ENCODE measurements at regions not wholly inside any gene's neighbourhood (a gene's known extent, or its start where the extent isn't known, plus 50 kb on each side); places are given as distances from the start of the nearest gene placed in this dataset.

DNA sequence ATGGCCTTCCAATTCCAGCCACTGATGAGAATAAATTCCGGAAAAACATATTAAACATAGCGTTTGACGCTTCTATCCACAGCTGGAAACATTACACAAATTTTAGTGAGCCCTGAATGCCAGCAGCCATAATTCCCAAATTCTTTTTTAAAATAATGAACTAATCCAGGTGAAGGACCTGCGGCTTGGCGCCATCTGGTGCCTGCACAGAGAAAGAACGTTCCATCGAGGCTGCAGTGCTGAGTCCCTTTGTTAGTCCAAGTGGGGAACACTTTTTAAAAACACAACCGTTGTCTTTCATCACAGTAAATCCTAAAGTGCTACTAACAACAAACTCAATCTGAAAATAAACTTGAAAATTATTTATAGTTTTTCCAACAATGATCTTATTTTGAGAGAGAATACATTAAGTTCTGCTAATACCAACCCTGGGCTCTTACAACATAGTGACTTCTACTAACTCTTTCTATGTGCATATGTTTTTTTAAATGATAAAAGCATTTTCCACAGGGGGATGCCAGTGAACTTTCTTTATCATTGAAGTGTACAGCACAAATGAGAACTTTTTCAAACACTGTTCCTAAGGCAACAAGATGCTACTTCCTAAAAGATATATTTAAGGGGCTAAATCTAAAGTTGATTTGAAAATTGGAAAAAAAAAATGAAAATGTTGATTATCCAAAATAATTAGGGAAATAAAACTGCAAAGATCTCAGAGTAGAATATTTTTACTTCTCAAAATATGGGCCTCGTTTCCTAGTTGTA is 166.9 kb upstream of the RNF32 start:
- peak in 1 of 2 donors; percentile 44 for DNase-seq
- H3K27me3 Mint-ChIP-seq (ENCODE audit: low read depth in 2 of 2) = peaks cover 26 to 32% of the 10 kb centered on the region in 2 donors
- H3K36me3 Mint-ChIP-seq = no peaks in the 10 kb centered on the region
- no peak overlapping the region for H3K4me3 ChIP-seq (ENCODE audit: low read length)
- peaks cover 5 to 7% of the 10 kb centered on the region in 2 donors for H3K4me1 Mint-ChIP-seq
- peaks cover 8% of the 10 kb centered on the region for H3K27me3 ChIP-seq (ENCODE audit: control insufficient read depth, insufficient read depth, low read length)
- no peak overlapping the region for H3K27ac Mint-ChIP-seq
- no peak overlapping the region for H3K4me3 Mint-ChIP-seq
- no peak overlapping the region for H3K27ac ChIP-seq (ENCODE audit: low read length)
- peaks cover 5% of the 10 kb centered on the region for H3K4me1 ChIP-seq (ENCODE audit: control insufficient read depth, insufficient read depth, low read length)
- intact Hi-C loops (cut with micrococcal nuclease) = no loop called here
- ATAC-seq = no peak
- H3K36me3 ChIP-seq (ENCODE audit: control insufficient read depth, insufficient read depth, low read length) = no peaks in the 10 kb centered on the region
- no peaks in the 10 kb centered on the region for H3K9me3 ChIP-seq (ENCODE audit: control insufficient read depth, insufficient read depth, low read length)
- peak; percentile 15 for TF ChIP-seq CTCF (IDR thresholded peaks at IDR 0.05)
- 35% methylated on average over 9 of the region's 9 CpGs for WGBS (ENCODE audit: insufficient coverage)
- no peaks in the 10 kb centered on the region for H3K9me3 Mint-ChIP-seq

- DNase-seq (no peak), ATAC-seq (no peak)
- TF ChIP-seq CTCF (IDR thresholded peaks at IDR 0.05) = no peak
- Mint-ChIP-seq H3K4me1 (peaks cover 5 to 7% of the 10 kb centered on the region in 2 donors), H3K9me3 (no peaks in the 10 kb centered on the region), H3K36me3 (no peaks in the 10 kb centered on the region), H3K27ac (no peak overlapping the region), H3K4me3 (no peak overlapping the region), H3K27me3 (ENCODE audit: low read depth in 2 of 2) (peaks cover 23 to 32% of the 10 kb centered on the region in 2 donors)
- Histone ChIP-seq H3K27me3 (ENCODE audit: control insufficient read depth, insufficient read depth, low read length) (peaks cover 8% of the 10 kb centered on the region), H3K4me1 (ENCODE audit: control insufficient read depth, insufficient read depth, low read length) (peaks cover 5% of the 10 kb centered on the region), H3K9me3 (ENCODE audit: control insufficient read depth, insufficient read depth, low read length) (no peaks in the 10 kb centered on the region), H3K27ac (ENCODE audit: low read length) (no peak overlapping the region), H3K4me3 (ENCODE audit: low read length) (no peak overlapping the region), H3K36me3 (ENCODE audit: control insufficient read depth, insufficient read depth, low read length) (no peaks in the 10 kb centered on the region)
- intact Hi-C loops (cut with micrococcal nuclease) = no loop called here
- WGBS (ENCODE audit: insufficient coverage) = 92% methylated on average over 11 of the region's 11 CpGs
These were observed 168.3 kb upstream of the RNF32 start for GRCh38 chr7:156472267-156472666.

DNA sequence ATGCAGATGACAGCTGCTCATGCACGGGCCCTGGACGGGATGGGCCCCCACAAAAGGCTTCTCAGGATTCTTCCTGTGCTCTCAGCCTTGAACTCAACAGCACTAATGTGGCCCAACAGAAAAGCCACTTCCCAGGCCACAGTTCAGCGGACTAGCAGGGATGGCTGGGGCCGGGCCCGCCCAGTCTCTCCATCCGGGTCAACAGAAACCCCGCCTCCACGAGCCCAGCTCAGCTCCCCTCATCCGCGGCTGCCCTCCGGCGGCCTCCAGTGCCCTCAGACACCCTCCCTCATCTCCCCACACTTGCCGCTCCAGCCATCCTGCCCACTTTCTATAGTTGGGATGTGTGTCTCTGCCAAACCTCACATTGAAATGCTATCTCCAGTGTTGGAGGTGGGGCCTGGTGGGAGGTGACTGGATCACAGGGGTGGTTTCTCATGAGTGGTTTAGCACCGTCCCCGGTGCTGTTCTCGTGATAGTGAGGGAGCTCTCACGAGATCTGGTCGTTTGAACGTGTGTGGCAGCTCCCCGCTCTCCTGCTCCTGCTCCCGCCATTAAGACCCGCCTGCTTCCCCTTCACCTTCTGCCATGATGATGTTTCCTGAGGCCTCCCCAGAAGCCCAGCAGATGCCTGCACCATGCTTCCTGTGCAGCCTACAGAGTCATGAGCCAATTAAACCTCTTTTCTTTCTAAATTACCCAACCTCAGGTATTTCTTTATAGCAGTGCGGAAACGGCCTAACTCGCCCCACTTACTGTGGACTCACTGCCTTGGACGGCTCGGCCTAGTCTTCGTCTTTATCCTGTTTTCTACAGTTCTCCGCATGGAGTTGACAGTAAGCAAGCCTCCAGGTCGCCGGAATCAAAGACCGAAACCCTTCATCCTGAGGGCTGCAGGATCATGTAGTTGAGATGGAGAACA is 169.9 kb upstream of the RNF32 start:
- no peak overlapping the region for H3K27ac Mint-ChIP-seq
- Histone ChIP-seq H3K4me3 (ENCODE audit: low read length) (no peak overlapping the region), H3K27ac (ENCODE audit: low read length) (no peak overlapping the region), H3K36me3 (ENCODE audit: control insufficient read depth, insufficient read depth, low read length) (no peaks in the 10 kb centered on the region), H3K9me3 (ENCODE audit: control insufficient read depth, insufficient read depth, low read length) (no peaks in the 10 kb centered on the region), H3K27me3 (ENCODE audit: control insufficient read depth, insufficient read depth, low read length) (peaks cover 4% of the 10 kb centered on the region), H3K4me1 (ENCODE audit: control insufficient read depth, insufficient read depth, low read length) (peaks cover 5% of the 10 kb centered on the region)
- ATAC-seq = no peak
- intact Hi-C loops (cut with micrococcal nuclease) = no loop called here
- H3K4me1 Mint-ChIP-seq = peaks cover 5 to 6% of the 10 kb centered on the region in 2 donors
- no peak for DNase-seq
- H3K36me3 Mint-ChIP-seq = no peaks in the 10 kb centered on the region
- peaks cover 18 to 32% of the 10 kb centered on the region in 2 donors for H3K27me3 Mint-ChIP-seq (ENCODE audit: low read depth in 2 of 2)
- no peaks in the 10 kb centered on the region for H3K9me3 Mint-ChIP-seq
- no peak for TF ChIP-seq CTCF (IDR thresholded peaks at IDR 0.05)
- no peak overlapping the region for H3K4me3 Mint-ChIP-seq
- 94% methylated on average over 32 of the region's 32 CpGs for WGBS (ENCODE audit: insufficient coverage)

All from natural killer cell (primary cell).